ENCODE measurements at regions not wholly inside any gene's neighbourhood (a gene's known extent, or its start where the extent isn't known, plus 50 kb on each side); places are given as distances from the start of the nearest gene placed in this dataset.

- no peak for DNase-seq
Measured at GRCh38 chr11:101202614-101203013, 73.0 kb upstream of the PGR start.

GRCh38 chr11:101199416-101199815, 69.8 kb upstream of the PGR start:
- no peak for DNase-seq

GRCh38 chr11:101195294-101195693, 65.7 kb upstream of the PGR start:
- DNase-seq: no peak

- DNase-seq: no peak
Measured at GRCh38 chr11:101188801-101189200, 59.2 kb upstream of the PGR start.

GRCh38 chr11:101188173-101188572, 58.6 kb upstream of the PGR start:
- no peak for DNase-seq

- no peak for DNase-seq
Measured at GRCh38 chr11:101187748-101188147, 58.1 kb upstream of the PGR start.

GRCh38 chr11:101185985-101186384, 56.4 kb upstream of the PGR start:
- DNase-seq: no peak

- no peak for DNase-seq
Measured at GRCh38 chr11:101182467-101182866, 52.9 kb upstream of the PGR start.

- no peak for DNase-seq
Measured at GRCh38 chr11:101180481-101180880, 50.9 kb upstream of the PGR start.
